K562 (cell line): ENCODE measurements at regions not wholly inside any gene's neighbourhood (a gene's known extent, or its start where the extent isn't known, plus 50 kb on each side); places are given as distances from the start of the nearest gene placed in this dataset.
A peak's percentile ranks its signal among the peaks of the same experiment; 100 is the strongest.

Experiments
- BHLHE40 ChIP-seq: IDR thresholded peaks from 2 replicates; pipeline ENCODE4 v1.6.1; 2011; ENCODE audit warnings: low read length, improper control_type of control experiment
- BRCA1 ChIP-seq, 2 experiments: fragments of 450-650 bp in 1 of 2; sonication (generic) in 1 of 2; formaldehyde crosslinking in 1 of 2; IDR thresholded peaks; 2 replicates each; pipeline versions ENCODE4 v1.5.0 to v1.6.1; 2017 to 2020; ENCODE audit warnings: mild to moderate bottlenecking in 1 of 2, missing genetic modification reagents in 1 of 2
- BRF1 ChIP-seq: IDR thresholded peaks from 3 replicates; pipeline ENCODE4 v1.6.1; 2011; ENCODE audit warnings: borderline replicate concordance, mild to moderate bottlenecking; ENCODE audit not compliant: insufficient read length; ENCODE audit errors: extremely low read depth
- E2F3 ChIP-seq: fragments of 250-450 bp; sonication (Bioruptor Pico); IDR thresholded peaks from 2 replicates; pipeline ENCODE4 v1.4.0; 2020; ENCODE audit warnings: mild to moderate bottlenecking
- ELF1 ChIP-seq: fragments of 200-800 bp; sonication (Bioruptor generic); IDR thresholded peaks from 2 replicates; pipeline ENCODE4 v1.6.1; 2016; ENCODE audit warnings: missing genetic modification characterization, missing compliant biosample characterization
- ESRRA ChIP-seq: fragments of 450-650 bp; IDR thresholded peaks from 2 replicates; pipeline ENCODE4 v1.6.1; 2014; ENCODE audit warnings: low read depth, mild to moderate bottlenecking, moderate library complexity, borderline replicate concordance
- ETV6 ChIP-seq, 3 experiments: fragments of 150-350 bp in 1 of 3; sonication (generic) in 1 of 3; formaldehyde crosslinking in 1 of 3; IDR thresholded peaks; 2 replicates each; pipeline versions ENCODE4 v1.6.1 to v1.8.0; 2014 to 2022; ENCODE audit warnings: borderline replicate concordance in 2 of 3, low read depth in 2 of 3, antibody characterized with exemption in 1 of 3, low read length in 1 of 3, mild to moderate bottlenecking in 1 of 3, missing genetic modification reagents in 1 of 3
- GTF2B ChIP-seq: IDR thresholded peaks from 2 replicates; pipeline ENCODE4 v1.6.1; 2011; ENCODE audit not compliant: insufficient read length; ENCODE audit errors: extremely low read depth
- HDAC1 ChIP-seq, 2 experiments: fragments of 450-650 bp; IDR thresholded peaks; 2 replicates each; pipeline ENCODE4 v1.6.1; 2016 to 2017; ENCODE audit warnings: inconsistent platforms in 1 of 2, mild to moderate bottlenecking in 1 of 2, moderate library complexity in 1 of 2
- KDM2B ChIP-seq: fragments of 250-450 bp; sonication (Bioruptor Pico); IDR thresholded peaks from 2 replicates; pipeline ENCODE4 v1.8.0; 2021; ENCODE audit warnings: mild to moderate bottlenecking, moderate library complexity
- MEIS2 ChIP-seq: fragments of 450-650 bp; IDR thresholded peaks from 2 replicates; pipeline ENCODE4 v1.6.1; 2014; ENCODE audit warnings: mild to moderate bottlenecking; ENCODE audit not compliant: partially characterized antibody
- POU5F1 ChIP-seq: fragments of 150-350 bp; IDR thresholded peaks from 2 replicates; pipeline ENCODE4 v1.6.1; 2014; ENCODE audit warnings: borderline replicate concordance, low read length, low read depth, mild to moderate bottlenecking; ENCODE audit not compliant: partially characterized antibody
- RCOR1 ChIP-seq, 2 experiments: IDR thresholded peaks; 2 replicates each; pipeline ENCODE4 v1.6.1; 2012; ENCODE audit warnings: low read depth in 2 of 2, low read length in 2 of 2, borderline replicate concordance in 1 of 2, improper control_type of control experiment in 1 of 2
- SAP30 ChIP-seq: fragments of 200-600 bp; sonication (generic); IDR thresholded peaks from 2 replicates; pipeline ENCODE4 v1.6.1; 2012; ENCODE audit warnings: borderline replicate concordance, low read depth, mild to moderate bottlenecking, moderate library complexity, low read length, control low read depth, inconsistent platforms; ENCODE audit not compliant: insufficient read depth, poor library complexity, severe bottlenecking
- SMAD4 ChIP-seq: fragments of 250-450 bp; sonication (Bioruptor Pico); conservative IDR thresholded peaks from 2 replicates; pipeline ENCODE4 v1.8.0; 2021; ENCODE audit warnings: inconsistent platforms, mild to moderate bottlenecking, moderate library complexity
- SMARCA5 ChIP-seq: fragments of 450-650 bp; IDR thresholded peaks from 2 replicates; pipeline ENCODE4 v1.6.1; 2016
- STAG1 ChIP-seq: sonication (generic); formaldehyde crosslinking; IDR thresholded peaks from 2 replicates; pipeline ENCODE4 v1.5.0; 2020; ENCODE audit warnings: missing genetic modification reagents, borderline replicate concordance
- TAF9B ChIP-seq: fragments of 450-650 bp; IDR thresholded peaks from 2 replicates; pipeline ENCODE4 v1.6.1; 2018; ENCODE audit warnings: mild to moderate bottlenecking; ENCODE audit not compliant: partially characterized antibody
- TCFL5 ChIP-seq: fragments of 250-450 bp; sonication (Bioruptor Pico); conservative IDR thresholded peaks from 2 replicates; pipeline ENCODE4 v1.6.1; 2021; ENCODE audit warnings: mild to moderate bottlenecking, moderate library complexity, matching md5 sums
- ZBTB33 ChIP-seq: sonication (generic); formaldehyde crosslinking; IDR thresholded peaks from 2 replicates; pipeline ENCODE4 v1.8.1; 2023; ENCODE audit warnings: mild to moderate bottlenecking, missing genetic modification reagents
- ZBTB34 ChIP-seq: fragments of 250-450 bp; sonication (Bioruptor Pico); IDR thresholded peaks from 2 replicates; pipeline ENCODE4 v1.8.0; 2021; ENCODE audit warnings: mild to moderate bottlenecking, moderate library complexity
- ZBTB7A ChIP-seq: IDR thresholded peaks from 2 replicates; pipeline ENCODE4 v1.6.1; 2011; ENCODE audit warnings: low read depth, mild to moderate bottlenecking, low read length, moderate library complexity, borderline replicate concordance; ENCODE audit not compliant: control insufficient read depth
- ZNF589 ChIP-seq: fragments of 200-800 bp; sonication (Bioruptor generic); IDR thresholded peaks from 2 replicates; pipeline ENCODE4 v1.6.1; 2016; ENCODE audit warnings: low read depth, missing genetic modification characterization, missing compliant biosample characterization
- ZNF644 ChIP-seq: fragments of 200-800 bp; sonication (Bioruptor generic); IDR thresholded peaks from 2 replicates; pipeline ENCODE4 v1.6.1; 2016; ENCODE audit warnings: low read depth, missing genetic modification characterization, missing compliant biosample characterization

GRCh38 chr16:85449191-85449884 lies 163.8 kb upstream of the GSE1 start (continued):
- TF ChIP-seq GTF2B (no peak), BRF1 (no peak), STAG1 (CRISPR knock-in tag) (no peak), ZNF589 (CRISPR knock-in tag) (no peak), SMAD4 (CRISPR knock-in tag) (no peak), KDM2B (CRISPR knock-in tag) (no peak), HDAC1 (IDR thresholded peaks at IDR 0.05) (0 out of 4 replicates have a peak, but pooled peaks of 1 of the 2 experiments have one; percentile 29), E2F3 (CRISPR knock-in tag) (no peak), SAP30 (no peak), SMARCA5 (peak; percentile 95), POU5F1 (no peak), ZBTB7A (no peak), ZBTB34 (CRISPR knock-in tag) (no peak), BRCA1 (IDR thresholded peaks at IDR 0.05) (no peak), BRCA1 (CRISPR knock-in tag; IDR thresholded peaks at IDR 0.05) (no peak), ETV6 (IDR thresholded peaks at IDR 0.05; ENCODE audit: borderline replicate concordance in 1 of 2, low read depth in 2 of 2, low read length in 1 of 2) (no peak), ETV6 (CRISPR knock-in tag; IDR thresholded peaks at IDR 0.05; ENCODE audit: borderline replicate concordance) (no peak), ZNF644 (tag) (no peak), TCFL5 (no peak), ESRRA (peak; percentile 25; the same call in 1 of the 2 replicates), BHLHE40 (no peak), MEIS2 (no peak), TAF9B (no peak), RCOR1 (IDR thresholded peaks at IDR 0.05; ENCODE audit: borderline replicate concordance in 1 of 2, low read depth in 2 of 2, low read length in 2 of 2) (peak in 1 of 2 experiments; percentile 85; a peak in 2 of 4 replicates), ELF1 (tag) (no peak), ZBTB33 (CRISPR knock-in tag) (peak; percentile 44; the same call in 1 of the 2 replicates)
